Heart left ventricle (tissue), 13 donors: ENCODE measurements at regions not wholly inside any gene's neighbourhood (a gene's known extent, or its start where the extent isn't known, plus 50 kb on each side); places are given as distances from the start of the nearest gene placed in this dataset.
"Not testable (repeated sequence)": the region's sequence is repeated elsewhere in the genome, so short reads cannot be mapped to it uniquely, and the experiment has no call there.

ENCODE experiments used
- POLR2A ChIP-seq, 2 donors: fragments of 450-650 bp; IDR thresholded peaks; one replicate each; pipeline ENCODE4 v1.6.1; 2017; ENCODE audit warnings: antibody characterized with exemption in 2 of 2, mild to moderate bottlenecking in 2 of 2, moderate library complexity in 2 of 2
- TF ChIP-seq, protein P1 (sequence below), 12 donors: fragments of 200-600 bp; sonication (generic) in 4 of 12; IDR thresholded peaks; one replicate each; pipeline versions ENCODE4 v1.5.0 to v1.8.0; 2018 to 2022; ENCODE audit warnings: antibody characterized with exemption in 12 of 12, mild to moderate bottlenecking in 5 of 12
- donor health status: ischemic (EF 13 %, LVEDD 7.1; RV severe dilation, severe dysfunction).
- donor health status: DM: no; HTN: yes; CAD: no.
- donor health status: DM: no; HTN: no; CAD: no.
- donor health status: ischemic (EF 25% LVEDD 6.9; RV normal size, moderate dysfunction).
- donor health status: ischemic (EF 25% LVEDD 5.7; RV mildly dilated, moderate dysfunction).
- donor health status: ischemic (EF 35%, LVEDD 5.7; RV mildly dilated, moderate dysfunction).
- donor health status: nonischemic (EF 11% LVEDD 7.7; RV severe dilation, severe dysfunction).
- donor health status: DM: yes; HTN: yes; CAD: no.
- donor health status: PGD.
- donor health status: ischemic (EF 29% LVEDD 5.4; RV normal size, mild dysfunction).
- donor health status: nonischemic (EF 23%, LVEDD 6.1; RV moderate dilation, normal function).

- TF ChIP-seq, protein P1, sequence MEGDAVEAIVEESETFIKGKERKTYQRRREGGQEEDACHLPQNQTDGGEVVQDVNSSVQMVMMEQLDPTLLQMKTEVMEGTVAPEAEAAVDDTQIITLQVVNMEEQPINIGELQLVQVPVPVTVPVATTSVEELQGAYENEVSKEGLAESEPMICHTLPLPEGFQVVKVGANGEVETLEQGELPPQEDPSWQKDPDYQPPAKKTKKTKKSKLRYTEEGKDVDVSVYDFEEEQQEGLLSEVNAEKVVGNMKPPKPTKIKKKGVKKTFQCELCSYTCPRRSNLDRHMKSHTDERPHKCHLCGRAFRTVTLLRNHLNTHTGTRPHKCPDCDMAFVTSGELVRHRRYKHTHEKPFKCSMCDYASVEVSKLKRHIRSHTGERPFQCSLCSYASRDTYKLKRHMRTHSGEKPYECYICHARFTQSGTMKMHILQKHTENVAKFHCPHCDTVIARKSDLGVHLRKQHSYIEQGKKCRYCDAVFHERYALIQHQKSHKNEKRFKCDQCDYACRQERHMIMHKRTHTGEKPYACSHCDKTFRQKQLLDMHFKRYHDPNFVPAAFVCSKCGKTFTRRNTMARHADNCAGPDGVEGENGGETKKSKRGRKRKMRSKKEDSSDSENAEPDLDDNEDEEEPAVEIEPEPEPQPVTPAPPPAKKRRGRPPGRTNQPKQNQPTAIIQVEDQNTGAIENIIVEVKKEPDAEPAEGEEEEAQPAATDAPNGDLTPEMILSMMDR (IDR thresholded peaks at IDR 0.05): not testable (repeated sequence)
- TF ChIP-seq POLR2A (IDR thresholded peaks at IDR 0.05): not testable (repeated sequence)
Observed at GRCh38 chr14:19487265-19487664, 53.1 kb upstream of the POTEG start.
